Esophagus squamous epithelium (tissue), 5 donors: ENCODE measurements at regions not wholly inside any gene's neighbourhood (a gene's known extent, or its start where the extent isn't known, plus 50 kb on each side); places are given as distances from the start of the nearest gene placed in this dataset.

Source experiments
- DNase-seq: peaks from one replicate; lab custom pipeline; 2025; lab: John Stamatoyannopoulos, UW
- H3K27ac ChIP-seq, 4 donors: fragments of 200-600 bp; sonication (generic); one replicate each; pipeline ENCODE4 v1.5.1; 2016 to 2019; ENCODE audit warnings: mild to moderate bottlenecking in 1 of 4
- H3K27me3 ChIP-seq, 4 donors: fragments of 200-600 bp; sonication (generic); 1 replicate in 3 of 4; 2 replicates in 1 of 4; pipeline versions ENCODE4 v1.5.1 to v1.6.0; 2017 to 2021; ENCODE audit warnings: antibody characterized with exemption in 1 of 4
- H3K36me3 ChIP-seq, 3 donors: fragments of 200-600 bp; sonication (generic); one replicate each; pipeline ENCODE4 v1.5.1; 2016 to 2019
- H3K4me1 ChIP-seq, 3 donors: fragments of 200-600 bp; sonication (generic); one replicate each; pipeline ENCODE4 v1.5.1; 2017 to 2019
- H3K4me3 ChIP-seq, 4 donors: fragments of 200-600 bp; sonication (generic); 1 replicate in 3 of 4; 2 replicates in 1 of 4; pipeline ENCODE4 v1.5.1; 2016 to 2019; ENCODE audit warnings: mild to moderate bottlenecking in 2 of 4, moderate library complexity in 1 of 4
- H3K9me3 ChIP-seq, 3 donors: fragments of 200-600 bp; sonication (generic); one replicate each; pipeline ENCODE4 v1.5.1; 2016 to 2019
- POLR2A ChIP-seq, 4 donors: fragments of 450-650 bp; IDR thresholded peaks; one replicate each; pipeline ENCODE4 v1.6.1; 2017; ENCODE audit warnings: antibody characterized with exemption in 4 of 4, mild to moderate bottlenecking in 4 of 4, moderate library complexity in 3 of 4
- WGBS, 2 donors: methylation state at CpG; one replicate each; pipeline ENCODE4 v1.1.5; 2018; 5-methylcytosine and 5-hydroxymethylcytosine counted together
- intact Hi-C: fragments of 100-400 bp; cut with DNase I; formaldehyde crosslinking; loops from one replicate; pipeline ENCODE4 v1.15.0; 2022
- TF ChIP-seq, protein P1 (sequence below), 6 experiments: fragments of 450-650 bp in 4 of 6; fragments of 200-600 bp in 2 of 6; sonication (generic) in 2 of 6; IDR thresholded peaks; one replicate each; pipeline ENCODE4 v1.5.1; 2016 to 2019; ENCODE audit warnings: antibody characterized with exemption in 6 of 6, mild to moderate bottlenecking in 4 of 6, moderate library complexity in 4 of 6
- donor health status: DM: yes; HTN: yes; CAD: no.

DNA sequence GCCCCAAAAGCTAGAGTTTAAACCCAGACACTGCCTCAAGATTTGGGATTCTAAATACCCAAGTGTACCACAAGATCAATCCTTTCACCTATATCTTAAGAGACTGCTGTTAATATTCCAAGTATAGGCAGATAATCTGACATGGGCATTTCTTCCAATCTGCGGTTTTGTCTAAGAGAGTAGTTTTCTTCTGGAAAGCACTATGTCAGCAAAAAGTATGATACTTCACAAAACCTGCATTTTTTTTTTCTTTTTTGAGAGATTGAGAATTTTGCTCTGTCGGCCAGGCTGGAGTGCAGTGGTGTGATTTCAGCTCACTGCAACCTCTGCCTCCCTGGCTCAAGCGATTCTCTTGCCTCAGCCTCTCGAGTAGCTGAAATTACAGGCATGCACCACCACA lies 190.7 kb upstream of the TYRP1 start:
- WGBS, 2 donors = 80 to 87% methylated on average over 3 to 4 of the region's 4 CpGs
- TF ChIP-seq, protein P1, sequence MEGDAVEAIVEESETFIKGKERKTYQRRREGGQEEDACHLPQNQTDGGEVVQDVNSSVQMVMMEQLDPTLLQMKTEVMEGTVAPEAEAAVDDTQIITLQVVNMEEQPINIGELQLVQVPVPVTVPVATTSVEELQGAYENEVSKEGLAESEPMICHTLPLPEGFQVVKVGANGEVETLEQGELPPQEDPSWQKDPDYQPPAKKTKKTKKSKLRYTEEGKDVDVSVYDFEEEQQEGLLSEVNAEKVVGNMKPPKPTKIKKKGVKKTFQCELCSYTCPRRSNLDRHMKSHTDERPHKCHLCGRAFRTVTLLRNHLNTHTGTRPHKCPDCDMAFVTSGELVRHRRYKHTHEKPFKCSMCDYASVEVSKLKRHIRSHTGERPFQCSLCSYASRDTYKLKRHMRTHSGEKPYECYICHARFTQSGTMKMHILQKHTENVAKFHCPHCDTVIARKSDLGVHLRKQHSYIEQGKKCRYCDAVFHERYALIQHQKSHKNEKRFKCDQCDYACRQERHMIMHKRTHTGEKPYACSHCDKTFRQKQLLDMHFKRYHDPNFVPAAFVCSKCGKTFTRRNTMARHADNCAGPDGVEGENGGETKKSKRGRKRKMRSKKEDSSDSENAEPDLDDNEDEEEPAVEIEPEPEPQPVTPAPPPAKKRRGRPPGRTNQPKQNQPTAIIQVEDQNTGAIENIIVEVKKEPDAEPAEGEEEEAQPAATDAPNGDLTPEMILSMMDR (IDR thresholded peaks at IDR 0.05) = no peak
- TF ChIP-seq POLR2A (IDR thresholded peaks at IDR 0.05) = no peak

DNA sequence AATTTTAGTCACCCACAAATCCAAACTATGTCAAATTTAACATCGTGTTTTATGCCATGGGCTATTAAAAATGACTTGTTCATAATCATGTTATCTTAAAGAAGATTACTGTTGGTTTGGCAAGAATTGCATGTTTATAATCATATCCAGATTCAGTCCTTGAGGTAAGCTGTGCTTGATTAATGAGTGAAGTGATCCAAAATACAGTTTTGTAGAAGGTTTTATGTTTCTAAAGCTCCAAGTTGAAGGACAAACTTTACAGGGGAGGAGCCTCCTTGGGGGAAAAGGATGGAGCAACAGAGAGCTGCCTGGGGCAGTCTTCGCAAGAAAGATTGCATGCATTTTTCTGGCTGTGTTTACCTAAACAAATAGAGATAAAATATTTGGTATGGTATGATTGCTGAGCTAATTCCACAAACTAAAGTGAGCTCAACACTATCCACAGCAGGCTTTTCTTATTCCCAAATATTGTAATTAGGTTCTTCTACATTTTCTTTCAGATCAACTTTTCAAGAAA lies 189.5 kb upstream of the TYRP1 start:
- DNase-seq = no peak
- no peak overlapping the region for H3K4me3 ChIP-seq
- no peak overlapping the region for H3K27ac ChIP-seq
- no peaks in the 10 kb centered on the region for H3K27me3 ChIP-seq
- WGBS, 2 donors = 18 to 37% methylated on average over 2 of the region's 2 CpGs
- intact Hi-C loops = no loop called here
- H3K36me3 ChIP-seq = no peaks in the 10 kb centered on the region
- no peaks in the 10 kb centered on the region for H3K4me1 ChIP-seq
- no peak for TF ChIP-seq POLR2A (IDR thresholded peaks at IDR 0.05)
- TF ChIP-seq, protein P1 (IDR thresholded peaks at IDR 0.05) = no peak
- no peaks in the 10 kb centered on the region for H3K9me3 ChIP-seq

More for the DNA sequence above, 190.7 kb upstream of the TYRP1 start:
- no peaks in the 10 kb centered on the region for H3K36me3 ChIP-seq
- no peaks in the 10 kb centered on the region for H3K4me1 ChIP-seq
- no peak for DNase-seq
- no peak overlapping the region for H3K4me3 ChIP-seq
- no peaks in the 10 kb centered on the region for H3K27me3 ChIP-seq
- no peak overlapping the region for H3K27ac ChIP-seq
- H3K9me3 ChIP-seq = no peaks in the 10 kb centered on the region
- intact Hi-C loops = no loop called here

DNA sequence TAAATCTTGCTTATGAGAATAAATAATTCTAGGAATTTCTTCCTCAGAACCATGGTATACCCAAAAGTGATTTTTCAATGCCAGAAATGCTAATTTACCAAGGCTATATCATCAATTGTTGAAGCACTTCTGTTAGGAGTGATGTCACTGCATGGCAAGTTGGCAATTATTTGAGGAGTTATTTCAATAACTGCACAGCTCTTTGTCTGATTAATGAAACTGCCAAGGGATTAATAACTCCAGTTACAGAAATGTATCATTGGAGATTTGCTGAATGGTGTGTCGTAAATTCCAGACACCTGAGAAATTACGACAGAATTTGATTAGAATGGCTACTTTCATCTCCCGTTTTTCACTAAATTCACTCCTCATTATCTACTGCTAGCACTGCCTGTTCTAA lies 182.6 kb upstream of the TYRP1 start:
- no peak for TF ChIP-seq POLR2A (IDR thresholded peaks at IDR 0.05)
- TF ChIP-seq, protein P1 (IDR thresholded peaks at IDR 0.05) = no peak
- no peak overlapping the region for H3K4me3 ChIP-seq
- no peaks in the 10 kb centered on the region for H3K9me3 ChIP-seq
- no peak overlapping the region for H3K27ac ChIP-seq
- intact Hi-C loops = no loop called here
- WGBS, 2 donors = 34 to 38% methylated on average over 3 of the region's 3 CpGs
- DNase-seq = no peak
- H3K4me1 ChIP-seq = no peaks in the 10 kb centered on the region
- no peaks in the 10 kb centered on the region for H3K36me3 ChIP-seq
- no peaks in the 10 kb centered on the region for H3K27me3 ChIP-seq

DNA sequence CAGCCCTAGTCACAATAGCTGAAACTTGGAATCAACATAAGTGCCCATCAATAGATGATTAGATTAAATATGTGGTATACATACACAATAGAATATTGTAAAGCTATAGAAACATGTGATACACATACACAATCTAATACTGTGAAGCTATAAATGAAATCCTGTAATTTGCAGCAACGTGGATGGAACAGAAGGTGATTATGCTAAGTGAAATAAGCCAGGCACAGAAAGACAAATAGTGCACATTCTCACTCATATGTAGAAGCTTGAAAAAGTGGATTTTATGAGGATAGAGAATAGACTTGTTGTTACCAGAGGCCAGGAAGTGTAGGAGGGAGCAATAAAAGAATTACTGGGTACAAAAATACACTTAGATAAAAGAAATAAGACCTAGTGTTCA lies 181.5 kb upstream of the TYRP1 start:
- DNase-seq = no peak
- TF ChIP-seq, protein P1 (IDR thresholded peaks at IDR 0.05) = no peak
- TF ChIP-seq POLR2A (IDR thresholded peaks at IDR 0.05) = no peak
- Histone ChIP-seq H3K4me1 (no peaks in the 10 kb centered on the region), H3K9me3 (no peaks in the 10 kb centered on the region), H3K27me3 (no peaks in the 10 kb centered on the region), H3K4me3 (no peak overlapping the region), H3K27ac (no peak overlapping the region), H3K36me3 (no peaks in the 10 kb centered on the region)
- intact Hi-C loops = no loop called here
- 23 to 24% methylated on average over 1 of the region's 1 CpG for WGBS, 2 donors

DNA sequence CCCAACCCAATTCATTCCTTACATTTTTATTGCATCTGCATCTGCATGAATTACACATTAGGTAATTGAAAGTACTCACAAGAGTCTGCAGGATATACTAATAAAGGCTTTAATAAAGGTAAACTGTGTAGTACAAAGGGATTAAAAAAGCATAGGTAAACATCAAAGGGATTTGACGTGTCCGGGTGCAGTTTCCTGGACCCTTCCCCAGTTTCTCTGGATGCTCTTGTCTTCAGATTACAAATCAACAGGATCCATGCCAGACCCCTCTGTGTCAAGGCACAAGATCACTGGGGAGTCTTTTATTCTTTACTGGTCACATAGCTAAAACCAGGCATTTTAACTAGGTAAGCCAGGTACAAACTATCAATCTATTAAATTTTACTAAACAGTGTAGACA lies 177.2 kb upstream of the TYRP1 start:
- H3K9me3 ChIP-seq = no peaks in the 10 kb centered on the region
- H3K27ac ChIP-seq = no peak overlapping the region
- no peak overlapping the region for H3K4me3 ChIP-seq
- intact Hi-C loops = no loop called here
- no peaks in the 10 kb centered on the region for H3K36me3 ChIP-seq
- no peak for TF ChIP-seq POLR2A (IDR thresholded peaks at IDR 0.05)
- TF ChIP-seq, protein P1 (IDR thresholded peaks at IDR 0.05) = no peak
- no peaks in the 10 kb centered on the region for H3K27me3 ChIP-seq
- WGBS, 2 donors = 37% methylated on average over 2 of the region's 2 CpGs
- no peaks in the 10 kb centered on the region for H3K4me1 ChIP-seq
- no peak for DNase-seq
